MM.1S (cell line): ENCODE measurements at regions not wholly inside any gene's neighbourhood (a gene's known extent, or its start where the extent isn't known, plus 50 kb on each side); places are given as distances from the start of the nearest gene placed in this dataset.

Source experiments
- DNase-seq: peaks from one replicate; pipeline ENCODE4 v3.0.0-alpha.2; 2015
- H2AFZ ChIP-seq: fragments of 300-600 bp; sonication (generic); 2 replicates; pipeline ENCODE4 v1.6.0; 2016; ENCODE audit warnings: antibody characterized with exemption, low read length
- H3F3A ChIP-seq: fragments of 300-600 bp; sonication (generic); 2 replicates; pipeline ENCODE4 v1.6.1; 2016; ENCODE audit warnings: mild to moderate bottlenecking, antibody characterized with exemption, low read length, moderate library complexity, mixed read lengths; ENCODE audit not compliant: insufficient read depth
- H3K27ac ChIP-seq: fragments of 300-600 bp; sonication (generic); 2 replicates; pipeline ENCODE4 v1.5.1; 2016; ENCODE audit warnings: mild to moderate bottlenecking, low read length
- H3K27me3 ChIP-seq: fragments of 300-600 bp; sonication (generic); replicated peaks from 2 replicates; pipeline ENCODE4 v1.6.0; 2016; ENCODE audit warnings: low read length; ENCODE audit not compliant: insufficient read depth
- H3K36me3 ChIP-seq: fragments of 300-600 bp; sonication (generic); replicated peaks from 2 replicates; pipeline ENCODE4 v1.6.1; 2016; ENCODE audit warnings: mild to moderate bottlenecking, low read length, mixed read lengths; ENCODE audit not compliant: insufficient read depth
- H3K4me1 ChIP-seq: fragments of 300-600 bp; sonication (generic); 2 replicates; pipeline ENCODE4 v1.6.1; 2016; ENCODE audit warnings: low read length, mixed read lengths
- H3K4me2 ChIP-seq: fragments of 300-600 bp; sonication (generic); 2 replicates; pipeline ENCODE4 v1.6.0; 2016; ENCODE audit warnings: low read depth, low read length
- H3K4me3 ChIP-seq: fragments of 300-600 bp; sonication (generic); 2 replicates; pipeline ENCODE4 v1.5.1; 2016; ENCODE audit warnings: low read length, mixed read lengths
- H3K79me2 ChIP-seq: fragments of 300-600 bp; sonication (generic); 2 replicates; pipeline ENCODE4 v1.6.1; 2016; ENCODE audit warnings: mixed run types, low read length, mixed read lengths
- H3K9ac ChIP-seq: fragments of 300-600 bp; sonication (generic); 2 replicates; pipeline ENCODE4 v1.6.1; 2016; ENCODE audit warnings: low read length, mixed read lengths
- H3K9me2 ChIP-seq: fragments of 300-600 bp; sonication (generic); replicated peaks from 2 replicates; pipeline ENCODE4 v1.6.1; 2016; ENCODE audit warnings: mild to moderate bottlenecking, low read length, mixed read lengths; ENCODE audit not compliant: insufficient read depth
- H3K9me3 ChIP-seq: fragments of 300-600 bp; sonication (generic); replicated peaks from 2 replicates; pipeline ENCODE4 v1.6.1; 2016; ENCODE audit warnings: mild to moderate bottlenecking, low read length, mixed read lengths; ENCODE audit not compliant: insufficient read depth
- H4K20me1 ChIP-seq: fragments of 300-600 bp; sonication (generic); 2 replicates; pipeline ENCODE4 v1.6.1; 2016; ENCODE audit warnings: mild to moderate bottlenecking, low read length, moderate library complexity, mixed read lengths; ENCODE audit not compliant: insufficient read depth
- EZH2 ChIP-seq: fragments of 300-600 bp; sonication (generic); optimal IDR thresholded peaks from 2 replicates; pipeline ENCODE3; 2017; ENCODE audit warnings: low read depth, mild to moderate bottlenecking, antibody characterized with exemption, low read length, mixed read lengths
- EZH2phosphoT487 ChIP-seq: fragments of 300-600 bp; sonication (generic); IDR thresholded peaks from 2 replicates; pipeline ENCODE4 v1.6.1; 2018; ENCODE audit warnings: antibody characterized with exemption, low read length
- TF ChIP-seq, protein P1 (sequence below): fragments of 300-600 bp; sonication (generic); IDR thresholded peaks from 2 replicates; pipeline ENCODE4 v1.5.1; 2016; ENCODE audit warnings: antibody characterized with exemption, low read length, mixed read lengths

DNA sequence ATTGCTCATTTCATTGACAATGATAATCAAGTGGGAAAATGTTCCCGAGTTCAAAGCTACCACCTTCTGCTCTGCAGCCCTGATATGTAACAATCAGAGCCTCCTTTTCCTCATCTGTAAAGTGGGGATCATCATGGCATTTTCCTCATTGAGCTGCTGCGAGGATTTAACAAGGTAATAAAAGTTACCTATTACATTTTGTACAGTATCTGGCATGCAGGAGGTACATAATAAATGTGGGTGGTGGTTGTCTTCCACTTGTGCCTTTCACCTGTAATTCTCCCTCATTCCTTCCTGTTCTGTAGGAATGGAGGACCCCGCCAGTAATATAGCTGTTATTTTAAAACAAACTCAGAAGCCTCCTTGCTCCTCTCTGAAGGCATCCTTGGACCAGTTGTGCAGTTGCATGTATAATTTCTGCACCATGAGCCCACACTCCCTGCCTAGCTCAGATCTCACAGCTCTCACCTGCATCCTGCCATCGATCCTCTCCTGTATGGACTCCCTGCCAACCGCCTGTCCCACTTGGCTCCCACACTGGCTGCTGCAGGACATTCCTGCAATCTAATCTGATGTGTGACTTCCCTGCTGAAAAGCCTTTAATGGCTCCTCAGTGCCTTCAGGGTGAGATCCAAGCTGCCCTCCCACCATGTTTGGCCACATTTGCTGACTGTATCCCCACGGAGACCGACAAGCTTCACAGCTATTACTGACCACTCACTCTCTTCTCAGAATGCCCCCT lies 350.4 kb downstream of the EN1 start:
- Histone ChIP-seq H3K79me2 (no peaks in the 10 kb centered on the region), H3K4me1 (no peaks in the 10 kb centered on the region), H3K27ac (no peak overlapping the region), H2AFZ (no peak overlapping the region), H3F3A (no peaks in the 10 kb centered on the region), H3K4me3 (no peak overlapping the region), H3K9me2 (no peaks in the 10 kb centered on the region), H3K36me3 (no peaks in the 10 kb centered on the region), H3K4me2 (no peak overlapping the region), H3K27me3 (no peaks in the 10 kb centered on the region), H3K9me3 (no peaks in the 10 kb centered on the region), H4K20me1 (no peaks in the 10 kb centered on the region), H3K9ac (no peak overlapping the region)
- DNase-seq, result no peak
- TF ChIP-seq, protein P1, sequence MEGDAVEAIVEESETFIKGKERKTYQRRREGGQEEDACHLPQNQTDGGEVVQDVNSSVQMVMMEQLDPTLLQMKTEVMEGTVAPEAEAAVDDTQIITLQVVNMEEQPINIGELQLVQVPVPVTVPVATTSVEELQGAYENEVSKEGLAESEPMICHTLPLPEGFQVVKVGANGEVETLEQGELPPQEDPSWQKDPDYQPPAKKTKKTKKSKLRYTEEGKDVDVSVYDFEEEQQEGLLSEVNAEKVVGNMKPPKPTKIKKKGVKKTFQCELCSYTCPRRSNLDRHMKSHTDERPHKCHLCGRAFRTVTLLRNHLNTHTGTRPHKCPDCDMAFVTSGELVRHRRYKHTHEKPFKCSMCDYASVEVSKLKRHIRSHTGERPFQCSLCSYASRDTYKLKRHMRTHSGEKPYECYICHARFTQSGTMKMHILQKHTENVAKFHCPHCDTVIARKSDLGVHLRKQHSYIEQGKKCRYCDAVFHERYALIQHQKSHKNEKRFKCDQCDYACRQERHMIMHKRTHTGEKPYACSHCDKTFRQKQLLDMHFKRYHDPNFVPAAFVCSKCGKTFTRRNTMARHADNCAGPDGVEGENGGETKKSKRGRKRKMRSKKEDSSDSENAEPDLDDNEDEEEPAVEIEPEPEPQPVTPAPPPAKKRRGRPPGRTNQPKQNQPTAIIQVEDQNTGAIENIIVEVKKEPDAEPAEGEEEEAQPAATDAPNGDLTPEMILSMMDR, result no peak
- TF ChIP-seq EZH2phosphoT487, result no peak
- TF ChIP-seq EZH2, result no peak

GRCh38 chr2:118496467-118496866 lies 351.0 kb downstream of the EN1 start:
- no peaks in the 10 kb centered on the region for H3K79me2 ChIP-seq
- H3K27me3 ChIP-seq, result no peaks in the 10 kb centered on the region
- TF ChIP-seq, protein P1, result no peak
- no peak for TF ChIP-seq EZH2phosphoT487
- H2AFZ ChIP-seq, result no peak overlapping the region
- no peaks in the 10 kb centered on the region for H3K9me3 ChIP-seq
- H3K36me3 ChIP-seq, result no peaks in the 10 kb centered on the region
- H3F3A ChIP-seq, result no peaks in the 10 kb centered on the region
- no peak overlapping the region for H3K4me3 ChIP-seq
- H3K27ac ChIP-seq, result no peak overlapping the region
- no peaks in the 10 kb centered on the region for H3K9me2 ChIP-seq
- DNase-seq, result no peak
- no peaks in the 10 kb centered on the region for H3K4me1 ChIP-seq
- no peaks in the 10 kb centered on the region for H4K20me1 ChIP-seq
- no peak overlapping the region for H3K4me2 ChIP-seq
- no peak overlapping the region for H3K9ac ChIP-seq

- Histone ChIP-seq H3K27ac (no peak overlapping the region), H3K9ac (no peak overlapping the region), H3F3A (no peaks in the 10 kb centered on the region), H3K27me3 (no peaks in the 10 kb centered on the region), H3K4me1 (no peaks in the 10 kb centered on the region), H4K20me1 (no peaks in the 10 kb centered on the region), H2AFZ (no peak overlapping the region), H3K79me2 (no peaks in the 10 kb centered on the region), H3K9me3 (no peaks in the 10 kb centered on the region), H3K9me2 (no peaks in the 10 kb centered on the region), H3K36me3 (no peaks in the 10 kb centered on the region), H3K4me3 (no peak overlapping the region), H3K4me2 (no peak overlapping the region)
- DNase-seq, result no peak
- no peak for TF ChIP-seq EZH2
- no peak for TF ChIP-seq EZH2phosphoT487
- TF ChIP-seq, protein P1, result no peak
Observed at GRCh38 chr2:118495290-118495689, 352.2 kb downstream of the EN1 start.
